ENCODE measurements at regions not wholly inside any gene's neighbourhood (a gene's known extent, or its start where the extent isn't known, plus 50 kb on each side); places are given as distances from the start of the nearest gene placed in this dataset.

DNA sequence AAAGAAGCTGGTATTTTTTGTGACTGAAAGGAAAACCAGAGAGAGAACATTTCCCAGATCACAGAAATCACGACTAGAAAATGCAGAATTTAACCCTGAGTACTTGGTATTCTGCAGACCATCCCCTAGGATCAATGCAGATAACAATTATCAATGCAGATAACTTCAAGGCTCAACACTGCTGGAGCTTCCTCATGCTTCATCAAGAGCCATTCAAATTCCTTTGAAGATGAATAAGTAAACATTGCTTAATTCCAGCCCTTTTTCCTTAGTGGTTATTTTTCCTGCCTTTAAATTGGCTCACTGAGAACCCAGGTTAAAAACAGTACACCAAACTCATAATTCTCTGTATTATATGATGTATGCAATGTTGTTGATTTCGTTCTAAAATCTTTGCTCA is 370.1 kb upstream of the TLE4 start:
- 68 to 76% methylated on average over 2 of the region's 2 CpGs for WGBS, 2 donors

DNA sequence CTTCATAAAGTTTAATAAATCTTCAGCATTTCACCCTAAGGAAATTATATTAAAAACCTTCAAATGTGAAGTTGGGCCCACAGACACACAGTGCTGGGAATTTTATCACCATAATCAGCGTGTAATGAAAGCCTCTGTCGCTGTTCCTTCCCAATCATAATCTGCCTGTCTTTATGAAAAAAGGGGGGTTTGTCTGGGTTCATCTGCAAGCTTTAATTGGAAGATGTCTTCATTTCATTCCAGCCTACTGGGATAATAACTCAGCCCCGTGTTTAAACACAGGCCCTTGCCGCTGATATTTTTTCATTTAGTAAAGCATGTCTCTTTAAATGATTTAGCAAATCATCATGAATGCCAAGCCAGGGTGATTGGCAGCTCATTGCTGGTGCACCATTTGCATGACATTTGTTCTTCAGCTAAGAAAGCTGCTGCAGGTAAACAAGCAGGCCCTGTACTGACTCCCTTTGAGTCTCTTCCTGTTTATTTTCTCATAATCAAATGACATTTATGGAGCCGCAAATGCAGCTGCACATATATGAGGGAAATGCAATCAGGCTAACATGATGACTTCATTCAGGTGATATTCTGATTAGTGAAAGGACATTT is 362.9 kb upstream of the TLE4 start:
- DNase-seq (ENCODE audit: low spot score in 2 of 2): no peak
- TF ChIP-seq POLR2A (IDR thresholded peaks at IDR 0.05) (no peak), CTCF (IDR thresholded peaks at IDR 0.05) (no peak)
- H3K4me3 ChIP-seq (ENCODE audit: low read depth, poor library complexity, severe bottlenecking): no peak overlapping the region
- intact Hi-C loops (cut with DNase I; ENCODE audit: low total_unique reads): no loop called here
- 75 to 76% methylated on average over 5 of the region's 5 CpGs for WGBS, 2 donors

More for the DNA sequence above, 370.1 kb upstream of the TLE4 start:
- intact Hi-C loops (cut with DNase I; ENCODE audit: low total_unique reads): no loop called here
- TF ChIP-seq POLR2A (IDR thresholded peaks at IDR 0.05): no peak
- TF ChIP-seq CTCF (IDR thresholded peaks at IDR 0.05): no peak
- H3K4me3 ChIP-seq (ENCODE audit: low read depth, poor library complexity, severe bottlenecking): no peak overlapping the region
- no peak for DNase-seq (ENCODE audit: low spot score in 2 of 2)

- 74% methylated on average over 5 of the region's 5 CpGs for WGBS, 2 donors
- intact Hi-C loops (cut with DNase I; ENCODE audit: low total_unique reads): no loop called here
- no peak for DNase-seq (ENCODE audit: low spot score in 2 of 2)
- TF ChIP-seq POLR2A (IDR thresholded peaks at IDR 0.05) (no peak), CTCF (IDR thresholded peaks at IDR 0.05) (no peak)
- H3K4me3 ChIP-seq (ENCODE audit: low read depth, poor library complexity, severe bottlenecking): no peak overlapping the region
Measured at GRCh38 chr9:79210541-79211243, 361.1 kb upstream of the TLE4 start.

- 80 to 87% methylated on average over 3 of the region's 3 CpGs for WGBS, 2 donors
- intact Hi-C loops (cut with DNase I; ENCODE audit: low total_unique reads): no loop called here
- DNase-seq (ENCODE audit: low spot score in 2 of 2): no peak
- TF ChIP-seq POLR2A (IDR thresholded peaks at IDR 0.05) (no peak), CTCF (IDR thresholded peaks at IDR 0.05) (no peak)
- H3K4me3 ChIP-seq (ENCODE audit: low read depth, poor library complexity, severe bottlenecking): no peak overlapping the region
Measured at GRCh38 chr9:79213417-79214125, 358.2 kb upstream of the TLE4 start.

GRCh38 chr9:79215821-79216220 is 355.9 kb upstream of the TLE4 start:
- no peak for DNase-seq (ENCODE audit: low spot score in 2 of 2)

More at GRCh38 chr9:79215821-79216220, 355.9 kb upstream of the TLE4 start:
- 19 to 21% methylated on average over 4 of the region's 4 CpGs for WGBS, 2 donors
- no peak overlapping the region for H3K4me3 ChIP-seq (ENCODE audit: low read depth, poor library complexity, severe bottlenecking)
- TF ChIP-seq CTCF (IDR thresholded peaks at IDR 0.05) (no peak), POLR2A (IDR thresholded peaks at IDR 0.05) (no peak)
- intact Hi-C loops (cut with DNase I; ENCODE audit: low total_unique reads): no loop called here
